ENCODE measurements at regions not wholly inside any gene's neighbourhood (a gene's known extent, or its start where the extent isn't known, plus 50 kb on each side); places are given as distances from the start of the nearest gene placed in this dataset.

DNA sequence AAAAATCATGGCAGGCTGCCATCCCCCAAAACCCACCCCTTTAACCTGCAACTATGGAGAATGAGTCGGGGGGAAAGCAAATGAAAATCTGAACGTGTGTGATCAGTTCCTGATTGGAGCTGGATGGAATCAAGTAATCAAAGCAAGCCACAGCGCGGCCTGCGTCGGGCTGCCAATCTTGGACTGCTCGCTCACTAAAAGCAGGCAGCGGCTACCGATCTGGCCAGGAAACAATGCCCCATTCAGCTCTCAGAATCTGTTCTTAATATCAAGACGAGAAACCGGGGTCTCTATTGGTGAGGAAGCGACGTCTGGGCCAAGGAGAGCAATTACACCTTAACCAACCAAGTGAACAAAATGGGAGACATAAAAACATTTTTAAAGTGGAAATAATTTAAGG lies 472.2 kb downstream of the SOX6 start:
- Mint-ChIP-seq H3K36me3 (ENCODE audit: insufficient read depth in 1 of 3, low read depth in 3 of 3) (no peaks in the 10 kb centered on the region), H3K4me1 (peaks cover 6% of the 10 kb centered on the region in 2 experiments; a peak in 3 of 4 replicates), H3K4me3 (no peak overlapping the region), H3K9me3 (no peaks in the 10 kb centered on the region; a peak in 1 of 5 replicates), H3K27me3 (ENCODE audit: low read depth) (peaks cover 10% of the 10 kb centered on the region), H3K27ac (0 out of 7 replicates have a peak overlapping the region, but pooled peaks of 1 of the 3 experiments have one; percentile 61)
- no peak overlapping the region for H2BK5ac ChIP-seq (ENCODE audit: insufficient read length, low read length)
- no peak overlapping the region for H2BK120ac ChIP-seq (ENCODE audit: low read depth, low read length, poor library complexity, severe bottlenecking)
- H4K8ac ChIP-seq (replicated peaks; ENCODE audit: insufficient read length, low read depth, low read length): no peak overlapping the region
- no CpG with 5 or more reads among the region's 13 CpGs for WGBS (ENCODE audit: extremely low coverage, insufficient read length, low lambda C conversion rate)
- H3K79me2 ChIP-seq (ENCODE audit: insufficient read depth, low read length): no peaks in the 10 kb centered on the region
- no peaks in the 10 kb centered on the region for H3K23me2 ChIP-seq (ENCODE audit: insufficient read length, low read depth, low read length, poor library complexity, severe bottlenecking)
- no peak overlapping the region for H3K27ac ChIP-seq (ENCODE audit: insufficient read length, low read depth, low read length)
- H3K4ac ChIP-seq (ENCODE audit: low read depth, low read length): no peak overlapping the region
- no peak overlapping the region for H2BK12ac ChIP-seq (ENCODE audit: insufficient read length, low read depth, low read length)
- no peak overlapping the region for H2AK5ac ChIP-seq (ENCODE audit: insufficient read length, low read length)
- no peak overlapping the region for H3K4me2 ChIP-seq (ENCODE audit: insufficient read depth, insufficient read length, low read length)
- no peak for DNase-seq
- H2AFZ ChIP-seq (ENCODE audit: low read length): no peak overlapping the region
- no peak overlapping the region; the same call in 1 of the 2 replicates for H2BK15ac ChIP-seq (ENCODE audit: low read depth, low read length)
- H3K27me3 ChIP-seq (ENCODE audit: insufficient read depth, low read length): no peaks in the 10 kb centered on the region
- no peak overlapping the region for H4K5ac ChIP-seq (ENCODE audit: insufficient read length, low read depth, low read length)
- no peak overlapping the region for H3K14ac ChIP-seq (ENCODE audit: insufficient read depth, low read length)
- H2BK20ac ChIP-seq (ENCODE audit: low read depth, low read length, poor library complexity, severe bottlenecking): no peak overlapping the region
- H3K56ac ChIP-seq (ENCODE audit: insufficient read length, low read depth, low read length): no peak overlapping the region
- no peak overlapping the region for H3K9ac ChIP-seq (ENCODE audit: extremely low read depth, insufficient read length, low read length)
- H3K79me1 ChIP-seq (ENCODE audit: insufficient read depth, low read depth, low read length, poor library complexity, severe bottlenecking): no peaks in the 10 kb centered on the region
- no peak overlapping the region for H3T11ph ChIP-seq (ENCODE audit: low read length)
- no peaks in the 10 kb centered on the region for H4K20me1 ChIP-seq (ENCODE audit: control insufficient read depth, insufficient read depth, insufficient read length)
- H3K4me1 ChIP-seq (ENCODE audit: insufficient read depth, low read length): no peaks in the 10 kb centered on the region
- H4K91ac ChIP-seq (ENCODE audit: insufficient read length, low read depth, low read length): no peak overlapping the region
- H3K23ac ChIP-seq (ENCODE audit: insufficient read length, low read depth, low read length): no peak overlapping the region
- no peaks in the 10 kb centered on the region for H3K9me3 ChIP-seq (ENCODE audit: control insufficient read depth, low read depth, low read length)
- TF ChIP-seq, protein P1, sequence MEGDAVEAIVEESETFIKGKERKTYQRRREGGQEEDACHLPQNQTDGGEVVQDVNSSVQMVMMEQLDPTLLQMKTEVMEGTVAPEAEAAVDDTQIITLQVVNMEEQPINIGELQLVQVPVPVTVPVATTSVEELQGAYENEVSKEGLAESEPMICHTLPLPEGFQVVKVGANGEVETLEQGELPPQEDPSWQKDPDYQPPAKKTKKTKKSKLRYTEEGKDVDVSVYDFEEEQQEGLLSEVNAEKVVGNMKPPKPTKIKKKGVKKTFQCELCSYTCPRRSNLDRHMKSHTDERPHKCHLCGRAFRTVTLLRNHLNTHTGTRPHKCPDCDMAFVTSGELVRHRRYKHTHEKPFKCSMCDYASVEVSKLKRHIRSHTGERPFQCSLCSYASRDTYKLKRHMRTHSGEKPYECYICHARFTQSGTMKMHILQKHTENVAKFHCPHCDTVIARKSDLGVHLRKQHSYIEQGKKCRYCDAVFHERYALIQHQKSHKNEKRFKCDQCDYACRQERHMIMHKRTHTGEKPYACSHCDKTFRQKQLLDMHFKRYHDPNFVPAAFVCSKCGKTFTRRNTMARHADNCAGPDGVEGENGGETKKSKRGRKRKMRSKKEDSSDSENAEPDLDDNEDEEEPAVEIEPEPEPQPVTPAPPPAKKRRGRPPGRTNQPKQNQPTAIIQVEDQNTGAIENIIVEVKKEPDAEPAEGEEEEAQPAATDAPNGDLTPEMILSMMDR (conservative IDR thresholded peaks at IDR 0.05): no peak
- no peak overlapping the region for H3K18ac ChIP-seq (ENCODE audit: insufficient read length, low read depth, low read length)

All from H9 (cell line).